NCI-H187 (cell line): ENCODE measurements at regions not wholly inside any gene's neighbourhood (a gene's known extent, or its start where the extent isn't known, plus 50 kb on each side); places are given as distances from the start of the nearest gene placed in this dataset.

Experiments
- DNase-seq, 2 experiments: peaks; one replicate each; lab custom pipeline; 2025; lab: John Stamatoyannopoulos, UW

DNA sequence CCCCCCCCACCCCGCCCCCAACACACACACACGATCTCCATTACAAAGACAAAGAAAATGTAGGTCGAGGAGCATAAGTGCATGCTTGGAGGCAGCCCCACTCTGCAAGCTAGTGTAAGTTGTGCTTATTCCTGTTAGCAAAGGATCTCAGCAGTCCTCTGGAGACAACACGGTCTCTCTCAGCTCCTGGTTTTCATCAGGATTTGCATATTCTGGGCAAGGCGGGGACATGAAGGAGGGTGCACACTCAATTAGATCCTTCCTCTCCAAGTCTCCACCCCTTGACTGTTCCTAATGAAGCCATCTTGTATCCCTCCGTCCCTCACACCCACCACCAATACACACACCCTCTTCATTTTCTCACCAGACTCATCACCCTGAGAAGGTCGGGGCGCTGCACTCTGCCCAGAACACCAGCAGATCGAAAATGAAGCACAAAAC, 63.8 kb downstream of the MRPL46 start:
- DNase-seq: no peak

- DNase-seq: no peak
These were observed 65.1 kb downstream of the MRPL46 start for GRCh38 chr15:88401996-88402656.

DNA sequence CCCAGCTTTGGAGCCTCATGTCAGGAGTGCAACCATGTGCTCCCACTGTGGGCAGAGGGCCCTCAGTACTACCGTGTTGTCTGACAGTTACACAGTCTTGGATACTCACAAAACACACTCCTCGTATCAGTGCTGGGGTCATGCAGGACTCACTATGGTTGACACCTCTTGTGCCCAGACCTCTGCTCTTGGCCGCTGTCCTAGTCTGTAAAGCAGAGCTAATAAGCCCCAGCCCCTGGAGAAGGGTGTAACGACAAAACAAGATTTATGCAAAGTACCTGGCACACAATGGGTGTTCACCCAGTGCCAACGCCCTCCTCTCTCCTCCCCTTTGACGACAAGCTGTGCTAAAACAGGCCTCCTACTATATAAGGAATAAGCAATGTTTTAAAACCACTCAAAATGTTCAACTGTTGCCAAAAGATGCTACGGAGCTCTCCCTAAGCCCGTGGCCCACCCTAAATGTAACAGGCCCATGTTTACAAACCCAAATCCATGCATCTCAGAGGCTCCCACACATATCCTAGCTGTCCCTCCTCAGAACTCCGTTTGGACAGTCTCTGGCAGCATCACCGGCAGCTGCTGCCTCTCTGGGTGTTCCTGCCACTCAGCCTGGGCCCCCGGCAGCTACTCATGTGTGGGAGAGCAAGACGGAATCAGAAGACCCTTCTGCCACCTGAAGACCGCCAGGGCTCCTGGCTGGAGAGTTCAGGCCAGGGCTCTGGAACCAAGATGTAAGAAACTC, 65.8 kb downstream of the MRPL46 start:
- no peak for DNase-seq

DNA sequence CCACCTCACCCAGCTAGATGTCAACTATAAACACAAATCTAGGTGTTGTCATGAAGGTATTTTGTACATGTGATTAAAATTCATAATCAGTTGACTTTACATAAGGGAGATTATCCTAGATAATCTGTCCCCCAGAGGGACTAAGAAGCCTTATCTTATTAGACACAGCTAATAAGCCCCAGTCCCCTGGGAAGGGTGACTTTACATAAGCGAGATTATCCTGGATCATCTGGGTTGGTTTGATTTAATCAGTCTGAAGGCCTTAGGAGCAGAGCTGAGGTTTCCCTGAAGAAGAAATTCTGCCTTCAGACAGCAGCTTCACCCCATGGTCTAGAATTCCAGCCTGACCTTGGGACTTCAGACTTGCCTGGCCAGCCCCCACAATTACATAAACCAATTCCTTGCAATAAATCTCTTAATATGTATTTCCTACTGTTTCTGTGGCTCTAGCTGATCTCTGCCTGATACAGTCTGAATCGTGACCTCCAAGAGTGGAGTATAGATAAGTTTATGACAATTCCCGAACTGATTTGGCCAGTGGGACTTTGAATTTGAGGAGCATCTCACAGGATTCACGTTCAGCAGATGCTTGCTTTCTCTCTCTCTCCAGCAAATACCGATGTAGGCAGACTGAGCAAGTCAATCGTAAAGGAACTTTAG, 66.5 kb downstream of the MRPL46 start:
- DNase-seq: no peak

GRCh38 chr15:88400084-88400483, 67.1 kb downstream of the MRPL46 start:
- DNase-seq: no peak

GRCh38 chr15:88399021-88399685, 68.0 kb downstream of the MRPL46 start:
- DNase-seq: no peak

DNA sequence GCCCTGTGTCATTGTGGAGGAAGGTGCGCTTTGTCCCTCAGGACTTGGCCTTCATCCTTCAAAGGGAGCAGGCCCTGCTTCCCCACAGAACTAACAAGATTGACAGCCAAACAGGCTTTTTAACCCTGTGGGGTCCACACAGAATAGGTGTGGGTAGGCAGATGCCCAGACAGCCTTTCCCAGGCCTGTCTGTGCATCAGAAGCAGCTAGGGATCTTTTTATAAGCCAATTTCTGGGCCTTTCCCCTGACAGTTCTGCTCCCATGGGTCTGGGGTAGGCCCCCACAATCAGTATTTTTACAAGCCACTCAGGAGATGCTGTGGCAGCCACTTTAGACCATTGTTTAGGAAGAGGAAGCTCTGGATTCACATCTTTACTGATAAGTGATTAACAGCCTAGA, 69.2 kb downstream of the MRPL46 start:
- DNase-seq: no peak

GRCh38 chr15:88397506-88397905, 69.7 kb downstream of the MRPL46 start:
- DNase-seq: no peak

DNA sequence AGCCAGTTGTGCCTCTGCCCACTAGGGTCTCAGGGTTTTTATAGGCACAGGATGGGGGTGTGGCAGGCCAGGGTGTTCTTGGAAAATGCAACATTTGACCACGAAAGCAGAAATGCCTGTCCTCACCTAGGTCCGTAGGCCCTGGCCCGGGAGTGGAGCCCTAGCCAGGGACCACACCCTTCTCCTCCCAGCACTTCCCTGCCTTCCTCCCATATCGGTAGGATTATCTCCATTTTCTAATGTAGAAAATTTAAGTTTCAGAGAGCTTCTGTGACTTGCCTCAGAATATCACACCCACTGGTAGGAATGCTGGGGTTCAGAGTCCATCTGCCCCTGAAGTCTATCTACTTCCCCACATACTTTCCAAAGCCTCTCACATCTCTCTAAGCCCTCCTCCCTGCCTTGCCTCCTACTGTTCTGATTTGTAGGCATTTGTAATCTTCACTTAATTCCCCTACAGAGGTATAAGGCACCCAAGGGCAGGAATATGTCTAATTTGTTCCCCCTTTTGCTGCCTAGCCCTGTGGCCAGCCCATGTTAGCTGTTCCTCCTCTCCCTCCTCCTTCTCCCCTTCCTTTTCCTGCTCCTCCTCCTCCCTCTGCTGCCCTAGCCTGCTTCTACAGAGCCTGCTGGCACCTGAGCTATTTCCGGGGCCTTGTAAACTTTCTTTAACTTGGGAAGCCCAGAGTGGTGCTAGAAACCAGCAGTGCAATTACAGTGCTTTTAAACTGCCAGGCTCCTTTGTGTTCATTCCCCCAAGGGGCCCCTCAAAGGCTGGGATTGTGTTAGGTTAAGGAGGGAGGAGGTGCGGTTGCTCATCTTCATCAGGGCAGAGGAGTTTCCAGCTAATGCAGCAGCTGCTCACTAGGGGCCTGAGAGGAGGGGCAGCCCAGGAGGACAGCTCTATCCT, 71.1 kb downstream of the MRPL46 start:
- peak; percentile 50 to 67 for DNase-seq

GRCh38 chr15:88395241-88395640, 71.9 kb downstream of the MRPL46 start:
- DNase-seq: no peak

DNA sequence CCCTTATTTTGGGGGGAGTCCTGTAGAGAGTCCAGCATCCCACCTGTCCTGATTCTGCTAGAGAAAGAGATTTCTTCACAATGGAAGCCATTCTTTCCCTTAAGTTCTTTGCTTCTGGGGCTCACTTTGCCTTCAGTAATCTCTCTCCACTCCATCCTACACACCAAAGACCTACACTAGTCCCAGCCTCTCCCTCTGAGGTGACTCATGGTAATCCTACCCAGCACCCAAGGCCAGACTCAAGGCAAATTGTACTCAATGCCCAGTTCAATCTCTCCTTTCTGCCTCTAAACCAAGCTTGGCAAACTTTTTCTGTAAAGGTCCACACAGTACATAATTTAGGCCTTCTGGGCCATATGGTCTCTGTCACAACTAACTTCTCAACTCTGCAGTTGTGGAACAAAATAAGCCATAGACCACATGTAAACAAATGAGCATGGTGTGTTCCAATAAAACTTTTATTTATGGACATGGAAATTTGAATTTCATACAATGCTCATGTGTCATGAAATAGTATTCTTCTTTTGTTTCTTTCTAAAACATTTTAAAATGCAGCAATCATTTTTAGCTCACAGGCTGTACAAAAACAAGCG, 72.5 kb downstream of the MRPL46 start:
- no peak for DNase-seq

GRCh38 chr15:88393719-88394519, 73.3 kb downstream of the MRPL46 start:
- DNase-seq: no peak

- no peak for DNase-seq
These were observed 75.5 kb downstream of the MRPL46 start for GRCh38 chr15:88391700-88392099.

DNA sequence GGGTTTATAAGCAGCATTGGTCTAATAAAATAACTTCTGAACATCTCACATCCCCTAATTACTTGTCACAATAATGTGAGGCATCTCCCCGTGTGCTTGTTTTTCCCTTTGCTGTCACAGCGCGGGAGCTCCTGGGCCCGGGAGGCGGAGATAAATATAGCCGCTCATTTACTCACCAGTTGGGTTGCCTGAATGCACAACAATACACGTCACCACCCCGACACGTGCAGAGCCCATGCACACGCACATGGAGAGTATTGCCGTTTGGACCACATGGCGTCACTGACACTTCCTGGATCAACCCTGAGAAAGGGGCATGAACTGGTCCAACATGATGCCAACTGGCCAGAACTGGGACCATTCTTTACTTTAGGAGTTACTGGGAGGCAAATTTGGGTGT, 76.2 kb downstream of the MRPL46 start:
- DNase-seq: no peak

GRCh38 chr15:88390164-88390901, 76.9 kb downstream of the MRPL46 start:
- DNase-seq: no peak

DNA sequence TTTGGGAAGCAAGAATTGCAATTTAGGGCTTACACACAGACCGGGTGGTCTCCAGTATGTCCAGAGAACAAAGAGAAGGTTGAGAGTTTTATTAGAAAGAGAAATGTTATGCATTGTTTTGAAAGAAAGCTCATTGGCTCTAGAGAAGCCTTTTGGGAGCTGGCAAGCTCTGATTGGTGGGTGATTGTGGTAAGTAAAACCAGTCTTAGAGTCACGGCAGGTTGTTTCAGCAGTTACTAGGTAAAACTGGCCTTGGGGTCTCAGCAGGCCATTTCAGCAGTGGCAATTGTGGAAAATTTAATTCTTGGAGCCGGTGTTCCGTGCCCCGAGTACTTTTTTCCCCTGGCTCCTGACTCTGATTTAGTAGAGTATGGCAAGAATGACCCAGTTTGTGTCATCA, 78.1 kb downstream of the MRPL46 start:
- DNase-seq: no peak

- DNase-seq: no peak
These were observed 78.5 kb downstream of the MRPL46 start for GRCh38 chr15:88388686-88389085.

DNA sequence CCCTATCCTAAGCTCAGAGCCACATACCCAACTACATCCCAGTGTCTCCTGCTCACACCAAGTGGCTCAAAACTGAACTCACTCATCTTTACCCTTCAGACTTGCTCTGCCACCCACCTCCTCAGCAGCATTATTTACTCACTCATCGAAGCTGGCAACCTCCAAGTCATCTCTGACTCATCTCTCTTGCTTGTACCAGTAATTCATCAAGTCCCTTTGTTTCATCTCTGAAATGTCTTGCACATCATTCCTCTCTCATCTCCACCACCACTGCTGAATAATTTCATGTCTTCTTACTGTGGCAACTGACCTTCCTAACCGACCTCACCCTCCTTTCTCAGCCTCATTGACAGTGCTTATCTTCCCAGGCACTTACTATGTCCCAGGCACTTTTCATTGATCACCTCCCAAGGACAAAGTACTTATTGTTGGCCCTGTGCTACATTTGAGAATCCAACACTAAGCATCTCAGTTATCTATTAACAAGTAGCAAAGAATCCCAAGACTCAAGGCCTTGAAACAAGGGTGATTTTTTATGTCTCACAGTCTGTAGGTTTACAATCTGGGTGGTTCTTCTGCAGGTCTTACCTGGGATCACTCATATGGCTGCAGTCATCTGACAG, 82.0 kb downstream of the MRPL46 start:
- no peak for DNase-seq

- no peak for DNase-seq
These were observed 83.8 kb downstream of the MRPL46 start for GRCh38 chr15:88383354-88383753.
